ENCODE measurements at regions not wholly inside any gene's neighbourhood (a gene's known extent, or its start where the extent isn't known, plus 50 kb on each side); places are given as distances from the start of the nearest gene placed in this dataset.

- no peak for TF ChIP-seq ZNF70 (CRISPR knock-in tag; IDR thresholded peaks at IDR 0.05)
- no peak for TF ChIP-seq ESRRG (CRISPR knock-in tag; IDR thresholded peaks at IDR 0.05)
- no peak for TF ChIP-seq ARNTL (CRISPR knock-in tag; IDR thresholded peaks at IDR 0.05; ENCODE audit: borderline replicate concordance, low read depth)
- no peak for TF ChIP-seq TOX (CRISPR knock-in tag; IDR thresholded peaks at IDR 0.05; ENCODE audit: borderline replicate concordance)
- TF ChIP-seq BACH2 (CRISPR knock-in tag; IDR thresholded peaks at IDR 0.05; ENCODE audit: borderline replicate concordance): no peak
- no peak for TF ChIP-seq GLIS3 (CRISPR knock-in tag; IDR thresholded peaks at IDR 0.05)
- no peak for TF ChIP-seq OSR1 (CRISPR knock-in tag; IDR thresholded peaks at IDR 0.05)
- no peak for TF ChIP-seq ISL1 (CRISPR knock-in tag; IDR thresholded peaks at IDR 0.05)
- TF ChIP-seq TCF4 (CRISPR knock-in tag; IDR thresholded peaks at IDR 0.05; ENCODE audit: borderline replicate concordance): no peak
- no peak for TF ChIP-seq CSDC2 (CRISPR knock-in tag; IDR thresholded peaks at IDR 0.05)
- no peak for TF ChIP-seq PPARA (CRISPR knock-in tag; IDR thresholded peaks at IDR 0.05; ENCODE audit: borderline replicate concordance)
- TF ChIP-seq, protein P1, sequence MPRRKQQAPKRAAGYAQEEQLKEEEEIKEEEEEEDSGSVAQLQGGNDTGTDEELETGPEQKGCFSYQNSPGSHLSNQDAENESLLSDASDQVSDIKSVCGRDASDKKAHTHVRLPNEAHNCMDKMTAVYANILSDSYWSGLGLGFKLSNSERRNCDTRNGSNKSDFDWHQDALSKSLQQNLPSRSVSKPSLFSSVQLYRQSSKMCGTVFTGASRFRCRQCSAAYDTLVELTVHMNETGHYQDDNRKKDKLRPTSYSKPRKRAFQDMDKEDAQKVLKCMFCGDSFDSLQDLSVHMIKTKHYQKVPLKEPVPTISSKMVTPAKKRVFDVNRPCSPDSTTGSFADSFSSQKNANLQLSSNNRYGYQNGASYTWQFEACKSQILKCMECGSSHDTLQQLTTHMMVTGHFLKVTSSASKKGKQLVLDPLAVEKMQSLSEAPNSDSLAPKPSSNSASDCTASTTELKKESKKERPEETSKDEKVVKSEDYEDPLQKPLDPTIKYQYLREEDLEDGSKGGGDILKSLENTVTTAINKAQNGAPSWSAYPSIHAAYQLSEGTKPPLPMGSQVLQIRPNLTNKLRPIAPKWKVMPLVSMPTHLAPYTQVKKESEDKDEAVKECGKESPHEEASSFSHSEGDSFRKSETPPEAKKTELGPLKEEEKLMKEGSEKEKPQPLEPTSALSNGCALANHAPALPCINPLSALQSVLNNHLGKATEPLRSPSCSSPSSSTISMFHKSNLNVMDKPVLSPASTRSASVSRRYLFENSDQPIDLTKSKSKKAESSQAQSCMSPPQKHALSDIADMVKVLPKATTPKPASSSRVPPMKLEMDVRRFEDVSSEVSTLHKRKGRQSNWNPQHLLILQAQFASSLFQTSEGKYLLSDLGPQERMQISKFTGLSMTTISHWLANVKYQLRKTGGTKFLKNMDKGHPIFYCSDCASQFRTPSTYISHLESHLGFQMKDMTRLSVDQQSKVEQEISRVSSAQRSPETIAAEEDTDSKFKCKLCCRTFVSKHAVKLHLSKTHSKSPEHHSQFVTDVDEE (CRISPR knock-in tag; IDR thresholded peaks at IDR 0.05): no peak
- no peak for ATAC-seq
Observed at GRCh38 chr18:60898111-60898510, 435.1 kb upstream of the CDH20 start.

DNA sequence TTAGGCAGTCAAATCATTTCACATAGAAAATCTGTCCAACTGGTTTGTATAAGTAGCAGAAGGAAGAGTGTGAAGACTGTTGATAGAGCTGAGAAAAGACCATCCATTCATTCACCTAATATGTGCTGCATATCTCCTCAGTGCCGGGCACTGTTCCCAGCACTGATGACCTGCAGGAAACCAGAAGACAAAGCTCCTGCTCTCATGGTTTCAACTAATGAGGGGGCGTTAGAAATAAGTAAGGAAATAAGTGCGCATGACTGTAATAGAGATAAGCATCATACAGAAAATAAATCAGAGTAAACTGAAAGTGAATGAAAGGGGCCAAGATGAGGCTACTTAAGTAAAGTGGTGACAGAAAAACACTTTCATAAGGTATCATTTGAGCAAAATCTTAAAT is 427.5 kb upstream of the CDH20 start:
- TF ChIP-seq ISL1 (CRISPR knock-in tag; IDR thresholded peaks at IDR 0.05) (peak; percentile 46; the same call in 1 of the 2 replicates), BACH2 (CRISPR knock-in tag; IDR thresholded peaks at IDR 0.05; ENCODE audit: borderline replicate concordance) (no peak), ZC3H10 (CRISPR knock-in tag; IDR thresholded peaks at IDR 0.05) (no peak), ZNF70 (CRISPR knock-in tag; IDR thresholded peaks at IDR 0.05) (no peak), TOX (CRISPR knock-in tag; IDR thresholded peaks at IDR 0.05; ENCODE audit: borderline replicate concordance) (no peak), PATZ1 (CRISPR knock-in tag; IDR thresholded peaks at IDR 0.05; ENCODE audit: borderline replicate concordance) (no peak)
- TF ChIP-seq, protein P2, sequence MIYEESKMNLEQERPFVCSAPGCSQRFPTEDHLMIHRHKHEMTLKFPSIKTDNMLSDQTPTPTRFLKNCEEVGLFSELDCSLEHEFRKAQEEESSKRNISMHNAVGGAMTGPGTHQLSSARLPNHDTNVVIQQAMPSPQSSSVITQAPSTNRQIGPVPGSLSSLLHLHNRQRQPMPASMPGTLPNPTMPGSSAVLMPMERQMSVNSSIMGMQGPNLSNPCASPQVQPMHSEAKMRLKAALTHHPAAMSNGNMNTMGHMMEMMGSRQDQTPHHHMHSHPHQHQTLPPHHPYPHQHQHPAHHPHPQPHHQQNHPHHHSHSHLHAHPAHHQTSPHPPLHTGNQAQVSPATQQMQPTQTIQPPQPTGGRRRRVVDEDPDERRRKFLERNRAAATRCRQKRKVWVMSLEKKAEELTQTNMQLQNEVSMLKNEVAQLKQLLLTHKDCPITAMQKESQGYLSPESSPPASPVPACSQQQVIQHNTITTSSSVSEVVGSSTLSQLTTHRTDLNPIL (CRISPR knock-in tag; IDR thresholded peaks at IDR 0.05; ENCODE audit: low read depth): no peak
- TF ChIP-seq, protein P3, sequence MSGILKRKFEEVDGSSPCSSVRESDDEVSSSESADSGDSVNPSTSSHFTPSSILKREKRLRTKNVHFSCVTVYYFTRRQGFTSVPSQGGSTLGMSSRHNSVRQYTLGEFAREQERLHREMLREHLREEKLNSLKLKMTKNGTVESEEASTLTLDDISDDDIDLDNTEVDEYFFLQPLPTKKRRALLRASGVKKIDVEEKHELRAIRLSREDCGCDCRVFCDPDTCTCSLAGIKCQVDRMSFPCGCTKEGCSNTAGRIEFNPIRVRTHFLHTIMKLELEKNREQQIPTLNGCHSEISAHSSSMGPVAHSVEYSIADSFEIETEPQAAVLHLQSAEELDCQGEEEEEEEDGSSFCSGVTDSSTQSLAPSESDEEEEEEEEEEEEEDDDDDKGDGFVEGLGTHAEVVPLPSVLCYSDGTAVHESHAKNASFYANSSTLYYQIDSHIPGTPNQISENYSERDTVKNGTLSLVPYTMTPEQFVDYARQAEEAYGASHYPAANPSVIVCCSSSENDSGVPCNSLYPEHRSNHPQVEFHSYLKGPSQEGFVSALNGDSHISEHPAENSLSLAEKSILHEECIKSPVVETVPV (CRISPR knock-in tag; IDR thresholded peaks at IDR 0.05): no peak
- no peak for ATAC-seq

DNA sequence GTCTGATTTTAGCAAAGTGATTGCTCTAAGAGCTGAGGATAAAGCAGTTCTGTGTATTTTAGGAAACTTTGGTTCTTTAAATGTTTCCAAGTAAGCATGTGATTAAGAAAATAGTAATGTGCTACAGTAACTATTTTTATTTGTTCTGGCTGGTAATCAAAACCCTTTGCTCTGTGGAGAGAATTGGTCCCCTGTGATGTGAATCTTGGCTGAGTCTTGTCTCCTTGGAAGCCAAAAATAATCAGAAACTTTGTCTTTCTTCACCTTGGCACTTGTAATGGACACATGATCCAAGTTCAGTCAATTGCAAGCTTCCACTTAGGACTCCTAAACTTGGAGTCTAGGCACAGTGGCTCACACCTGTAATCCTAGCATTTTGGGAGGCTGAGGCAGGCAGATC is 422.7 kb upstream of the CDH20 start:
- ATAC-seq: no peak
- no peak for TF ChIP-seq GLIS3 (CRISPR knock-in tag; IDR thresholded peaks at IDR 0.05)
- no peak for TF ChIP-seq CSDC2 (CRISPR knock-in tag; IDR thresholded peaks at IDR 0.05)
- TF ChIP-seq, protein P1 (CRISPR knock-in tag; IDR thresholded peaks at IDR 0.05): no peak
- no peak for TF ChIP-seq TCF4 (CRISPR knock-in tag; IDR thresholded peaks at IDR 0.05; ENCODE audit: borderline replicate concordance)
- no peak for TF ChIP-seq ARNTL (CRISPR knock-in tag; IDR thresholded peaks at IDR 0.05; ENCODE audit: borderline replicate concordance, low read depth)
- no peak for TF ChIP-seq RARB (CRISPR knock-in tag; IDR thresholded peaks at IDR 0.05)

Data from SK-N-SH treated with all-trans-retinoic acid at 6 μM for 48 hours (cell line).